K562 (cell line): ENCODE measurements at regions not wholly inside any gene's neighbourhood (a gene's known extent, or its start where the extent isn't known, plus 50 kb on each side); places are given as distances from the start of the nearest gene placed in this dataset.

Source experiments
- AFF1 ChIP-seq, 2 experiments: fragments of 450-650 bp; IDR thresholded peaks; 2 replicates each; pipeline ENCODE4 v1.6.1; 2018; ENCODE audit warnings: mild to moderate bottlenecking in 2 of 2, low read depth in 1 of 2; ENCODE audit not compliant: partially characterized antibody in 2 of 2
- CTCFL ChIP-seq: IDR thresholded peaks from 2 replicates; pipeline ENCODE4 v1.6.1; 2011; ENCODE audit warnings: borderline replicate concordance, low read depth, mild to moderate bottlenecking, moderate library complexity, low read length; ENCODE audit not compliant: insufficient read depth, poor library complexity, severe bottlenecking
- FOXA3 ChIP-seq, 2 experiments: fragments of 450-650 bp in 1 of 2; sonication (generic) in 1 of 2; formaldehyde crosslinking; IDR thresholded peaks in 1 of 2; conservative IDR thresholded peaks in 1 of 2; 2 replicates each; pipeline versions ENCODE4 v1.4.0 to v1.8.0; 2020 to 2022; ENCODE audit warnings: mild to moderate bottlenecking in 2 of 2, missing genetic modification reagents in 1 of 2
- GABPA ChIP-seq: fragments of 200-800 bp; sonication (Bioruptor generic); conservative IDR thresholded peaks from 2 replicates; pipeline ENCODE4 v1.6.1; 2016; ENCODE audit warnings: low read depth, missing genetic modification characterization, missing compliant biosample characterization
- HIVEP1 ChIP-seq: fragments of 250-450 bp; sonication (Bioruptor Pico); IDR thresholded peaks from 2 replicates; pipeline ENCODE4 v1.4.0; 2020; ENCODE audit warnings: mild to moderate bottlenecking
- KHSRP ChIP-seq: fragments of 450-650 bp; IDR thresholded peaks from 2 replicates; pipeline ENCODE4 v1.6.1; 2017
- MBD2 ChIP-seq: sonication (generic); IDR thresholded peaks from 2 replicates; pipeline ENCODE4 v1.6.1; 2016; ENCODE audit warnings: low read depth, borderline replicate concordance
- RBM17 ChIP-seq: fragments of 200-400 bp; formaldehyde crosslinking; IDR thresholded peaks from 2 replicates; pipeline ENCODE4 v1.6.1; 2017; ENCODE audit warnings: low read depth, mild to moderate bottlenecking, low read length, borderline replicate concordance
- SMARCB1 ChIP-seq: IDR thresholded peaks from 2 replicates; pipeline ENCODE4 v1.6.1; 2011; ENCODE audit warnings: improper control_type of control experiment, low read depth; ENCODE audit not compliant: insufficient read length
- SRF ChIP-seq, 2 experiments: fragments of 250-450, 450-650 bp in 1 of 2; sonication (Bioruptor Pico) in 1 of 2; sonication (generic) in 1 of 2; formaldehyde crosslinking; IDR thresholded peaks; 2 replicates each; pipeline versions ENCODE4 v1.5.0 to v1.5.1; 2020 to 2022; ENCODE audit warnings: mild to moderate bottlenecking in 1 of 2, missing genetic modification reagents in 1 of 2
- XRCC5 ChIP-seq: fragments of 200-400 bp; formaldehyde crosslinking; IDR thresholded peaks from 2 replicates; pipeline ENCODE4 v1.6.1; 2017; ENCODE audit warnings: low read depth, mild to moderate bottlenecking, low read length
- ZNF239 ChIP-seq: fragments of 250-450 bp; sonication (Bioruptor Pico); IDR thresholded peaks from 2 replicates; pipeline ENCODE4 v1.4.0; 2020; ENCODE audit warnings: mild to moderate bottlenecking
- ZNF395 ChIP-seq: fragments of 200-800 bp; sonication (Bioruptor generic); IDR thresholded peaks from 2 replicates; pipeline ENCODE4 v1.6.1; 2017; ENCODE audit warnings: missing genetic modification characterization, missing compliant biosample characterization
- ZNF518B ChIP-seq: fragments of 250-450 bp; sonication (Bioruptor Pico); IDR thresholded peaks from 2 replicates; pipeline ENCODE4 v1.5.0; 2021; ENCODE audit warnings: mild to moderate bottlenecking, moderate library complexity
- ZNF584 ChIP-seq: fragments of 200-800 bp; sonication (Bioruptor generic); IDR thresholded peaks from 2 replicates; pipeline ENCODE4 v1.6.1; 2016; ENCODE audit warnings: low read depth, mild to moderate bottlenecking, missing genetic modification characterization, missing compliant biosample characterization

- no peak for TF ChIP-seq ZNF518B (CRISPR knock-in tag)
- no peak for TF ChIP-seq RBM17
- peak; percentile 75; the same call in 1 of the 2 replicates for TF ChIP-seq ZNF395
- no peak for TF ChIP-seq XRCC5
- TF ChIP-seq CTCFL = no peak
- TF ChIP-seq GABPA (tag) = no peak
- no peak for TF ChIP-seq KHSRP
- TF ChIP-seq ZNF239 (CRISPR knock-in tag) = no peak
- TF ChIP-seq AFF1 (IDR thresholded peaks at IDR 0.05; ENCODE audit: low read depth in 1 of 2, partially characterized antibody in 2 of 2) = peak; percentile 23 to 97
- TF ChIP-seq SMARCB1 = no peak
- TF ChIP-seq HIVEP1 (CRISPR knock-in tag) = no peak
- TF ChIP-seq MBD2 = no peak
- TF ChIP-seq ZNF584 (CRISPR knock-in tag) = no peak
- no peak for TF ChIP-seq FOXA3 (CRISPR knock-in tag; conservative IDR thresholded peaks at IDR 0.05 in 1 of 2, IDR thresholded peaks at IDR 0.05 in 1 of 2)
- TF ChIP-seq SRF (CRISPR knock-in tag; IDR thresholded peaks at IDR 0.05) = no peak
Observed at GRCh38 chr6:10146715-10147451, 268.0 kb downstream of the TFAP2A start (continued).
